ENCODE measurements at regions not wholly inside any gene's neighbourhood (a gene's known extent, or its start where the extent isn't known, plus 50 kb on each side); places are given as distances from the start of the nearest gene placed in this dataset.

GRCh38 chr10:128489324-128490247 is 363.4 kb upstream of the MKI67 start:
- H3K4me3 ChIP-seq (ENCODE audit: low read depth, low read length): no peak overlapping the region
- TF ChIP-seq, protein P1, sequence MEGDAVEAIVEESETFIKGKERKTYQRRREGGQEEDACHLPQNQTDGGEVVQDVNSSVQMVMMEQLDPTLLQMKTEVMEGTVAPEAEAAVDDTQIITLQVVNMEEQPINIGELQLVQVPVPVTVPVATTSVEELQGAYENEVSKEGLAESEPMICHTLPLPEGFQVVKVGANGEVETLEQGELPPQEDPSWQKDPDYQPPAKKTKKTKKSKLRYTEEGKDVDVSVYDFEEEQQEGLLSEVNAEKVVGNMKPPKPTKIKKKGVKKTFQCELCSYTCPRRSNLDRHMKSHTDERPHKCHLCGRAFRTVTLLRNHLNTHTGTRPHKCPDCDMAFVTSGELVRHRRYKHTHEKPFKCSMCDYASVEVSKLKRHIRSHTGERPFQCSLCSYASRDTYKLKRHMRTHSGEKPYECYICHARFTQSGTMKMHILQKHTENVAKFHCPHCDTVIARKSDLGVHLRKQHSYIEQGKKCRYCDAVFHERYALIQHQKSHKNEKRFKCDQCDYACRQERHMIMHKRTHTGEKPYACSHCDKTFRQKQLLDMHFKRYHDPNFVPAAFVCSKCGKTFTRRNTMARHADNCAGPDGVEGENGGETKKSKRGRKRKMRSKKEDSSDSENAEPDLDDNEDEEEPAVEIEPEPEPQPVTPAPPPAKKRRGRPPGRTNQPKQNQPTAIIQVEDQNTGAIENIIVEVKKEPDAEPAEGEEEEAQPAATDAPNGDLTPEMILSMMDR (IDR thresholded peaks at IDR 0.05; ENCODE audit: borderline replicate concordance, insufficient read depth, low read depth, low read length): no peak

DNA sequence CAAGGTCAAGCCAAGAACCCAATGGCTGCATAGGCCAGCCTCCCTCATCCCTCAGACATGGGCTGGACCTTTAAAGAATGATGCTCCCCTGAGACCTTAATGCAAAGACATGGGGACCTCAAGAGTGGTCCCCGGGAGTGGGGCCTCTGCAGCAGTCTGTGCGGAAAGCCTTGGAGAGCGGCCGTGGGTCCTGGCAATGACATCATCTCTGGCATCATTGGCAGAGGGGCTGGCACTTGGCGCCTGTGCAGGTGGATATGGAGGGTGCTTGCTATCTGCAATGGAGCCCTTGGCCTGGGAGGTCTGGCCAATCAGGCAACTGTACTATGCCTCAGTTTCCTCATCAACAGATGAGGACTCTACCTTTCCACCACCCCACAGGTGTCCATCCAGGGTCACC is 365.5 kb upstream of the MKI67 start:
- TF ChIP-seq, protein P1 (IDR thresholded peaks at IDR 0.05; ENCODE audit: borderline replicate concordance, insufficient read depth, low read depth, low read length): no peak
- no peak overlapping the region for H3K4me3 ChIP-seq (ENCODE audit: low read depth, low read length)

- TF ChIP-seq, protein P1 (IDR thresholded peaks at IDR 0.05; ENCODE audit: borderline replicate concordance, insufficient read depth, low read depth, low read length): no peak
- no peak overlapping the region for H3K4me3 ChIP-seq (ENCODE audit: low read depth, low read length)
Observed at GRCh38 chr10:128493811-128494210, 367.6 kb upstream of the MKI67 start.

DNA sequence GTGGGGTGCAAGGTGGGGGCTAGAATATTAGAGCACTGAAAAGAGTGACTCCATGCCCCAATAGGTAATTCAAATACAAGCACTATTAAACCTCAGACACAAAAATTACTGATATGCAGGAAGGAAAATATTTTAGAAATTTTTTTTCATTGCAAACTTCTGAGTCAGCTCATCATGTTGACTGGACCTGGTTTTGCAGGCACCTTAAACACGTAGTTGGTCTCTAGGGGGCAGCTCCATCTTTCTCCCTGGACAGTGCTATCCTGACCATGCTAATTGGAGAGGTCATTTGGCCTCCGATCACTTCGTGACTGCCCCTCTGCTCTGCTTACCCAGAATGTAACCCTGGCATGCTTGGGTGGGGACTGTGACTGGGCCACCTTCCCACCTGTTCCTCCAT is 368.4 kb upstream of the MKI67 start:
- TF ChIP-seq, protein P1 (IDR thresholded peaks at IDR 0.05; ENCODE audit: borderline replicate concordance, insufficient read depth, low read depth, low read length): no peak
- H3K4me3 ChIP-seq (ENCODE audit: low read depth, low read length): no peak overlapping the region

DNA sequence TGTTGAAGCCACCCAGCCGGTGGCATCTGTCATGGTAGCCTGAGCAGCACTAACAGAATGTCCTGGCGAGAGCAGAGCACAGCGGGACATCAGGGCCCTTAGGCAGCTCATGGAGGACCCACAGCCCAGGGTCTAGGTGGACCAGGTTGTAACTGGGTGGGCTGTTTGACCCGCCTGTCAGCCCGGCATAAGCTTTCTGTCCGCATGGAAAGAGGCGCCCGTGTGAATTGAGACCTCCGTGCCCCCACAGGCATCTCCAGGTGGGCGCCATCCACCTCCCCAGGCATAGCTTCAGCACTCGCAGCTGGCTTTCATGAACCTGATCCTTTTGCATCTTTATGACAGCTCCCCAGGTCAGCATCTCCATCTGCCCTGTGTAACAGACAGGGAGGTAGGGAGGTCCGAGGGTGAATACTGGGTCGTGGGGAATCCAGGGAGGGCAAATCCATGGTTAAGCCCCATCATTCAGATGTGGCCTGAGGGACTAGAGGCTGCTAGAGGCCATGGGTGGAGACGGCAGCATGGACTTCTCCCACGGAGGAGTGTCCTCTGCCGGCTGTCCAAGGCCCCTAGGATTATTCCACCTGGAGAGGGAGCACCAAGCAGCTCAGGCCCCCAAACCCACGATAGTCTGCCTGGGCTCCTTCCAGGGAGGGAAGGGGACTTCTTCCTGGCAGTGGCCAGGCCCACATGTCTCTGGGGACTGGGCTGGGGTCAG is 371.6 kb upstream of the MKI67 start:
- no peak overlapping the region for H3K4me3 ChIP-seq (ENCODE audit: low read depth, low read length)
- TF ChIP-seq, protein P1 (IDR thresholded peaks at IDR 0.05; ENCODE audit: borderline replicate concordance, insufficient read depth, low read depth, low read length): no peak

GRCh38 chr10:128498378-128498730 is 372.1 kb upstream of the MKI67 start:
- TF ChIP-seq, protein P1 (IDR thresholded peaks at IDR 0.05; ENCODE audit: borderline replicate concordance, insufficient read depth, low read depth, low read length): no peak
- H3K4me3 ChIP-seq (ENCODE audit: low read depth, low read length): no peak overlapping the region
